Inflammatory macrophage treated with lipopolysaccharide for 4 hours (primary cell): ENCODE measurements at regions not wholly inside any gene's neighbourhood (a gene's known extent, or its start where the extent isn't known, plus 50 kb on each side); places are given as distances from the start of the nearest gene placed in this dataset.

ENCODE experiments used
- DNase-seq: peaks from one replicate; pipeline ENCODE4 v3.0.0-alpha.2; 2020

GRCh38 chr22:22092101-22092500, 109.5 kb upstream of the TOP3B start:
- DNase-seq: no peak

- DNase-seq: no peak
Observed at GRCh38 chr22:22091400-22091878, 108.9 kb upstream of the TOP3B start.

- no peak for DNase-seq
Observed at GRCh38 chr22:22090650-22091399, 108.2 kb upstream of the TOP3B start.

GRCh38 chr22:22089459-22090308, 107.1 kb upstream of the TOP3B start:
- DNase-seq: no peak

GRCh38 chr22:22088658-22089458, 106.3 kb upstream of the TOP3B start:
- no peak for DNase-seq

- DNase-seq: no peak
Observed at GRCh38 chr22:22087854-22088657, 105.5 kb upstream of the TOP3B start.

GRCh38 chr22:22086501-22087158, 104.0 kb upstream of the TOP3B start:
- peak; percentile 57 for DNase-seq

- peak; percentile 87 for DNase-seq
Observed at GRCh38 chr22:22085702-22086500, 103.3 kb upstream of the TOP3B start.

- DNase-seq: no peak
Observed at GRCh38 chr22:22084089-22084711, 101.6 kb upstream of the TOP3B start.

- no peak for DNase-seq
Observed at GRCh38 chr22:22082960-22083359, 100.4 kb upstream of the TOP3B start.

- no peak for DNase-seq
Observed at GRCh38 chr22:22082229-22082835, 99.7 kb upstream of the TOP3B start.

- DNase-seq: no peak
Observed at GRCh38 chr22:22080270-22080669, 97.7 kb upstream of the TOP3B start.

- no peak for DNase-seq
Observed at GRCh38 chr22:22079404-22080148, 97.0 kb upstream of the TOP3B start.

- no peak for DNase-seq
Observed at GRCh38 chr22:22078329-22078728, 95.7 kb upstream of the TOP3B start.

- peak; percentile 83 for DNase-seq
Observed at GRCh38 chr22:22076932-22077703, 94.5 kb upstream of the TOP3B start.

- no peak for DNase-seq
Observed at GRCh38 chr22:22076361-22076760, 93.8 kb upstream of the TOP3B start.

- DNase-seq: no peak
Observed at GRCh38 chr22:22075382-22076163, 93.0 kb upstream of the TOP3B start.
